ENCODE measurements at regions not wholly inside any gene's neighbourhood (a gene's known extent, or its start where the extent isn't known, plus 50 kb on each side); places are given as distances from the start of the nearest gene placed in this dataset.
"Not testable (repeated sequence)": the region's sequence is repeated elsewhere in the genome, so short reads cannot be mapped to it uniquely, and the experiment has no call there.

DNA sequence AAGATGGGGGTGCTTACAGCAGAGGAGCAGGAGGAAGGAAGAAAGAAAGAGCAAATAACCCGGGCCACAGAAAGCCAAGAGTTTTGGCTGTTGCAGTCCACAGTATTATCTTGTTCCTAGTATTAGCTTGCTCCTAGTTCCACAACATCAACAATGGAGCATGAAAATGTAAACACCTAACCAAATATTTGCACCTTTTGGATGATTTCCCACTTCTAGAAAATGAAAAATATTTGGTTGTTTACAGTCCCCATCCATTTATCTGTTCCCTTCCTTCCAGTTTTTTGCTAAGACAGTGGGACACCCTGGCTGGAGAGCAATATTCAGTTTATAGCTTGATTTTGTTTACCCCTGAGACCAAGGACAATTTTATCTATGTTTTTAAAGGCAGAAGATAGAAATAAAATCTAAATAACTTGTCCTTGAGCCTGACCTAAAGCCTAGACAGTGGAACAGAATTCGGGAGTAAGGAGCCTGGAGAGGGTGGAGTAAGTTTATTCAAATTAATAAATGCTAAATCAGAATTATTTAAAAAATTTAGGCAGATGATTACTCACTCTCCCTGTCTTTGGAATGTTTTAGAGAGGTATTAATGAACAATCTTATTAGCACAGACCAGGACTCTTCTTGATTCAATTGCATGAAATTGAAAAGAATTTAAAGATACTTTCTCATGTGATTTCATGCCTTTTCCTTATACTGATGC is 51.6 kb downstream of the RESF1 start:
- no peak for DNase-seq (ENCODE audit: low read depth)
- TF ChIP-seq CTCF (IDR thresholded peaks at IDR 0.05; ENCODE audit: low read depth, low read length, missing control alignments) = no peak
- no peak overlapping the region for H3K4me3 ChIP-seq (ENCODE audit: low read depth, low read length)

DNA sequence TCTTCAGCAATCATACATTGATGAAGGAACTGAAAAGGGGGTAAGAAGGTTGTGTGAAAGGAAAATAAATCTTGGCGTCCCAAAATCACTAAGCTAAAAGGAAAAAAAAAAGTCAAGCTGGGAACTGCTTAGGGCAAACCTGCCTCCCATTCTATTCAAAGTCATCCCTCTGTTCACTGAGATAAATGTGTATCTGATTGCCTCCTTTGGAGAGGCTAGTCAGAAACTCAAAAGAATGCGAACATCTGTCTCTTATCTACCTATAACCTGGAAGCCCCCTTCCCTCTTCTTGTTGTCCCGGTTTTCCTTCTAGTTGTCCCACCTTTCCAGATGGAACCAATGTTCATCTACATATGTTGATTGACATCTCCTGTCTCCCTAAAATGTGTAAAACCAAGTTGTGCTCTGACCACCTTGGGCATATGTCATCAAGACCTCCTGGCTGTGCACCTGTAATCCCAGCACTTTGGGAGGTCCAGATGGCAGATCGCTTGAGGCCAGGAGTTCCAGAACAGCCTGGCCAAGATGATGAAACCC is 53.1 kb downstream of the RESF1 start:
- no peak overlapping the region for H3K4me3 ChIP-seq (ENCODE audit: low read depth, low read length)
- no peak for DNase-seq (ENCODE audit: low read depth)
- TF ChIP-seq CTCF (IDR thresholded peaks at IDR 0.05; ENCODE audit: low read depth, low read length, missing control alignments) = no peak

DNA sequence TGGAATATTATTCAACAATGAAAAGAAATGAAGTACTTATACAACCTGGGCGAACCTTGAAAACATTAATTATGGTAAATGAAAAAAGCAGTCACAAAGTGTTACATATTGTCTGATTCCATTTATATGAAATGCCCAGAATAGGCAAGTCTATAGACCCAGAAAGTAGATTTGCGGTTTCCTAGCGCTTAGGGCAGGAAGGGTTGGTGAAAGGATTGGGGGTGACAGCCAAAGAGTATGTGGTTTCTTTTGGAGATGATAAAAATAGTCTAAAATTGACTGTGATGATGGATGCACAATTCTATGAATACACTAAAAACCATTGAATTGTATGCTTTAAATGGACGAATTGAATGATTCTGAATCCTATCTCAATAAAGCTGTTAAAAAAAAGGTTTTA is 55.8 kb downstream of the RESF1 start:
- TF ChIP-seq CTCF (IDR thresholded peaks at IDR 0.05; ENCODE audit: low read depth, low read length, missing control alignments) = no peak
- no peak overlapping the region for H3K4me3 ChIP-seq (ENCODE audit: low read depth, low read length)
- no peak for DNase-seq (ENCODE audit: low read depth)

GRCh38 chr12:32016680-32017482 is 57.7 kb downstream of the RESF1 start:
- DNase-seq (ENCODE audit: low read depth) = no peak
- TF ChIP-seq CTCF (IDR thresholded peaks at IDR 0.05; ENCODE audit: low read depth, low read length, missing control alignments) = no peak
- no peak overlapping the region for H3K4me3 ChIP-seq (ENCODE audit: low read depth, low read length)

DNA sequence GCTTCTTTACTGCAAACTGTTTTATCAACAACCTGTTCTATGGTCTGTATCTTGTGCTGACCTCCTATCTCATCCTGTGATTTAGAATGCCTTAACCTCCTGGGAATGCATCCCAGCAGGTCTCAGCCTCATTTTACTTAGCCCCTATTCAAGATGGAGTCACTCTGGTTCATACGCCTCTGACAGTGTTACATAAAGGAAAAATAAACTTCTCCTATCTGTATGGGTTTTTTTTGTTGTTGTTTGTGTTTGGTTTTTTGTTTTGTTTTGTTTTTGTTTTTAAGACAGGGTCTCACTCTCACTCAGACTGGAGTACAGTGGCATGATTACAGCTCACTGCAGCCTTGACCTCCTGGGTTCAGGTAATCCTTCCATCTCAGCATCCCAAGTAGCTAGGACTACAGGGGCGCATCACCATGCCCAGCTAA is 62.1 kb downstream of the RESF1 start:
- no peak for TF ChIP-seq CTCF (IDR thresholded peaks at IDR 0.05; ENCODE audit: low read depth, low read length, missing control alignments)
- no peak for DNase-seq (ENCODE audit: low read depth)
- H3K4me3 ChIP-seq (ENCODE audit: low read depth, low read length) = no peak overlapping the region

GRCh38 chr12:32022387-32022786 is 63.2 kb downstream of the RESF1 start:
- H3K4me3 ChIP-seq (ENCODE audit: low read depth, low read length); DNase-seq (ENCODE audit: low read depth): not testable (repeated sequence)

DNA sequence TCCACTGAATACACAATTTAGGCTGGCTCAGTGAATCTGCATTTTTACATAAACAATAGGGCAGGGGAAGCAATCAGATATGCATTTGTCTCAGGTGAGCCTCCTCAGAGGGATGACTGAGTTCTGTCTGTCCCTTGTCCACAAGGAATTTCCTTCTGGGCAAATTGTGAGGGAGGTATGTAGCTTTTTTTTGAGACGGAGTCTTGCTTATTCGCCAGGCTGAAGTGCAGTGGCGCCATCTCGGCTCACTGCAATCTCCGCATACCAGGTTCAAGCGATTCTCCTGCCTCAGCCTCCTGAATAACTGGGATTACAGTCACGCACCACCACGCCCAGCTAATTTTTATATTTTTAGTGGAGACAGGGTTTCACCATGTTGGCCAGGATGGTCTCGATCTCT is 64.6 kb downstream of the RESF1 start:
- not testable (repeated sequence) for H3K4me3 ChIP-seq (ENCODE audit: low read depth, low read length); DNase-seq (ENCODE audit: low read depth)

Data from GM12864 (cell line).